ENCODE measurements at regions not wholly inside any gene's neighbourhood (a gene's known extent, or its start where the extent isn't known, plus 50 kb on each side); places are given as distances from the start of the nearest gene placed in this dataset.
"Not testable (repeated sequence)": the region's sequence is repeated elsewhere in the genome, so short reads cannot be mapped to it uniquely, and the experiment has no call there.

GRCh38 chr5:142222225-142222865 lies 102.5 kb downstream of the SPRY4 start:
- DNase-seq (ENCODE audit: low spot score) = no peak

- DNase-seq (ENCODE audit: low spot score) = no peak
These were observed 103.5 kb downstream of the SPRY4 start for GRCh38 chr5:142221091-142221860.

GRCh38 chr5:142219146-142219545 lies 105.7 kb downstream of the SPRY4 start:
- no peak for DNase-seq (ENCODE audit: low spot score)

GRCh38 chr5:142216931-142217330 lies 107.9 kb downstream of the SPRY4 start:
- DNase-seq (ENCODE audit: low spot score) = no peak

GRCh38 chr5:142215915-142216681 lies 107.5 kb downstream of the NDFIP1 start:
- peak; percentile 91 for DNase-seq (ENCODE audit: low spot score)

- no peak for DNase-seq (ENCODE audit: low spot score)
These were observed 104.5 kb downstream of the NDFIP1 start for GRCh38 chr5:142213077-142213476.

- DNase-seq (ENCODE audit: low spot score) = no peak
These were observed 103.3 kb downstream of the NDFIP1 start for GRCh38 chr5:142211918-142212317.

GRCh38 chr5:142210864-142211412 lies 102.4 kb downstream of the NDFIP1 start:
- no peak for DNase-seq (ENCODE audit: low spot score)

GRCh38 chr5:142210011-142210410 lies 101.4 kb downstream of the NDFIP1 start:
- DNase-seq (ENCODE audit: low spot score) = no peak

- no peak for DNase-seq (ENCODE audit: low spot score)
These were observed 100.3 kb downstream of the NDFIP1 start for GRCh38 chr5:142208777-142209312.

GRCh38 chr5:142208244-142208643 lies 99.7 kb downstream of the NDFIP1 start:
- not testable (repeated sequence) for DNase-seq (ENCODE audit: low spot score)

GRCh38 chr5:142206801-142207200 lies 98.2 kb downstream of the NDFIP1 start:
- DNase-seq (ENCODE audit: low spot score) = no peak

- DNase-seq (ENCODE audit: low spot score) = no peak
These were observed 95.6 kb downstream of the NDFIP1 start for GRCh38 chr5:142204219-142204618.

All from umbilical cord (tissue), 1 donor.